HCT116 (cell line): ENCODE measurements at regions not wholly inside any gene's neighbourhood (a gene's known extent, or its start where the extent isn't known, plus 50 kb on each side); places are given as distances from the start of the nearest gene placed in this dataset.

Experiments used
- ATAC-seq: fragments of 200-7000 bp; cut with Tn5 transposase; 2 replicates; pipeline ENCODE4 v1.9.1; 2020; ENCODE audit warnings: mild to moderate bottlenecking, moderate library complexity
- BruUV-seq: library from RNA; stranded (reverse); fragments of 400-500 nt; replicated peaks from 2 replicates; lab custom pipeline; 2021; lab: Mats Ljungman, UMichigan
- CTCF ChIA-PET: fragments of 300-600 bp; sonication (Branson Sonifier 250); formaldehyde crosslinking; loops from one replicate; lab custom pipeline; 2021; ENCODE audit warnings: antibody characterized with exemption; lab: Charles Lee
- POLR2A ChIA-PET: fragments of 300-600, 350-600 bp; sonication (Branson Sonifier 250); formaldehyde crosslinking; loops from one replicate; lab custom pipeline; 2021; ENCODE audit warnings: antibody characterized with exemption; lab: Charles Lee
- RAD21 ChIA-PET, 2 experiments: fragments of 300-600 bp; sonication (Branson Sonifier 250); formaldehyde crosslinking; loops; one replicate each; lab custom pipeline; 2023; ENCODE audit warnings: low total read pairs in 2 of 2; ENCODE audit not compliant: uncharacterized antibody in 2 of 2, unreplicated experiment in 2 of 2, low non-redundant PET in 1 of 2; lab: Charles Lee
- DNase-seq: peaks from one replicate; pipeline ENCODE4 v3.0.0-alpha.2; 2010; ENCODE audit warnings: low read depth, low spot score
- H2AFZ ChIP-seq: fragments of 200-600 bp; shearing (Covaris generic), sonication (generic); 2 replicates; pipeline ENCODE4 v1.6.1; 2017; ENCODE audit warnings: low read depth, mixed run types, mixed read lengths, antibody characterized with exemption, low read length; ENCODE audit not compliant: poor library complexity, severe bottlenecking
- H3K27ac ChIP-seq: 2 replicates; pipeline ENCODE4 v1.5.1; 2012; ENCODE audit warnings: low read depth, low read length
- H3K27me3 ChIP-seq: fragments of 200-600 bp; sonication (generic); 2 replicates; pipeline ENCODE4 v1.6.1; 2016; ENCODE audit warnings: mixed run types, low read length, mixed read lengths; ENCODE audit not compliant: insufficient read depth
- H3K36me3 ChIP-seq, 2 experiments: fragments of 200-500 bp in 1 of 2; fragments of 200-600 bp in 1 of 2; sonication (Bioruptor generic) in 1 of 2; sonication (generic) in 1 of 2; 2 replicates each; pipeline versions ENCODE4 v1.5.1 to v1.6.1; 2014 to 2016; ENCODE audit warnings: low read length in 2 of 2, inconsistent platforms in 1 of 2, mixed read lengths in 1 of 2, mixed run types in 1 of 2; ENCODE audit not compliant: insufficient read depth in 2 of 2, control insufficient read depth in 1 of 2
- H3K4me1 ChIP-seq, 2 experiments: fragments of 200-600 bp in 1 of 2; sonication (generic) in 1 of 2; 2 replicates each; pipeline versions ENCODE4 v1.5.1 to v1.6.1; 2012 to 2017; ENCODE audit warnings: low read length in 2 of 2, inconsistent platforms in 1 of 2, mild to moderate bottlenecking in 1 of 2, mixed read lengths in 1 of 2, mixed run types in 1 of 2, moderate library complexity in 1 of 2; ENCODE audit not compliant: insufficient read depth in 2 of 2, control insufficient read depth in 1 of 2
- H3K4me2 ChIP-seq: fragments of 200-600 bp; sonication (generic); 2 replicates; pipeline ENCODE4 v1.6.1; 2017; ENCODE audit warnings: mixed run types, low read length, mixed read lengths
- H3K4me3 ChIP-seq, 2 experiments: fragments of 200-600 bp in 1 of 2; sonication (generic) in 1 of 2; replicated peaks in 1 of 2; 2 replicates each; pipeline ENCODE4 v1.5.1; 2011 to 2016; ENCODE audit warnings: low read length in 2 of 2, control low read depth in 1 of 2, low read depth in 1 of 2, mild to moderate bottlenecking in 1 of 2, mixed read lengths in 1 of 2, mixed run types in 1 of 2
- H3K79me2 ChIP-seq: fragments of 200-600 bp; sonication (generic); 2 replicates; pipeline ENCODE4 v1.6.1; 2017; ENCODE audit warnings: mild to moderate bottlenecking, mixed run types, low read length, moderate library complexity, mixed read lengths; ENCODE audit not compliant: insufficient read depth
- H3K9ac ChIP-seq: fragments of 200-600 bp; sonication (generic); 2 replicates; pipeline ENCODE4 v1.6.1; 2016; ENCODE audit warnings: low read length, mixed read lengths
- H3K9me2 ChIP-seq: fragments of 200-600 bp; sonication (generic), shearing (Covaris generic); 2 replicates; pipeline ENCODE4 v1.6.1; 2017; ENCODE audit warnings: mixed run types, mild to moderate bottlenecking, moderate library complexity; ENCODE audit not compliant: insufficient read depth
- H3K9me3 ChIP-seq, 2 experiments: fragments of 200-500 bp in 1 of 2; fragments of 200-600 bp in 1 of 2; sonication (Bioruptor generic) in 1 of 2; sonication (generic) in 1 of 2; 2 replicates each; pipeline ENCODE4 v1.6.1; 2014 to 2017; ENCODE audit warnings: low read length in 2 of 2, mixed read lengths in 2 of 2, inconsistent platforms in 1 of 2, low read depth in 1 of 2, mild to moderate bottlenecking in 1 of 2, mixed run types in 1 of 2, moderate library complexity in 1 of 2; ENCODE audit not compliant: control insufficient read depth in 1 of 2, insufficient read depth in 1 of 2
- H4K20me1 ChIP-seq: fragments of 200-600 bp; sonication (generic), shearing (Covaris generic); 2 replicates; pipeline ENCODE4 v1.6.1; 2017; ENCODE audit warnings: mixed run types, mild to moderate bottlenecking, moderate library complexity; ENCODE audit not compliant: insufficient read depth
- CBX3 ChIP-seq: IDR thresholded peaks from 2 replicates; pipeline ENCODE4 v1.6.1; 2012; ENCODE audit warnings: low read depth
- EGR1 ChIP-seq: IDR thresholded peaks from 2 replicates; pipeline ENCODE4 v1.6.1; 2012; ENCODE audit warnings: low read depth
- ELF1 ChIP-seq: IDR thresholded peaks from 2 replicates; pipeline ENCODE4 v1.6.1; 2012; ENCODE audit warnings: low read depth, borderline replicate concordance
- EZH2 ChIP-seq: fragments of 200-600 bp; sonication (generic); IDR thresholded peaks from 2 replicates; pipeline ENCODE4 v1.6.1; 2017; ENCODE audit warnings: antibody characterized with exemption, mixed run types
- EZH2phosphoT487 ChIP-seq: fragments of 200-600 bp; IDR thresholded peaks from 2 replicates; pipeline ENCODE4 v1.6.1; 2018; ENCODE audit warnings: antibody characterized with exemption, borderline replicate concordance
- FOSL1 ChIP-seq: IDR thresholded peaks from 2 replicates; pipeline ENCODE4 v1.6.1; 2012; ENCODE audit warnings: low read depth
- JUND ChIP-seq: IDR thresholded peaks from 2 replicates; pipeline ENCODE4 v1.6.1; 2012
- RAD21 ChIP-seq: IDR thresholded peaks from 2 replicates; pipeline ENCODE4 v1.6.1; 2012; ENCODE audit warnings: low read depth, mild to moderate bottlenecking
- SIN3A ChIP-seq: IDR thresholded peaks from 2 replicates; pipeline ENCODE4 v1.6.1; 2012; ENCODE audit warnings: low read depth
- ZFX ChIP-seq: fragments of 450-650 bp; IDR thresholded peaks from 2 replicates; pipeline ENCODE4 v1.6.1; 2017
- intact Hi-C: fragments of 100-400 bp; cut with micrococcal nuclease; formaldehyde crosslinking; loops from 2 replicates; pipeline ENCODE4 v1.10.0; 2022
- TF ChIP-seq, protein P1 (sequence below): IDR thresholded peaks from 2 replicates; pipeline ENCODE4 v1.6.1; 2012
- TF ChIP-seq, protein P2 (sequence below): IDR thresholded peaks from 2 replicates; pipeline ENCODE4 v1.6.1; 2012

DNA sequence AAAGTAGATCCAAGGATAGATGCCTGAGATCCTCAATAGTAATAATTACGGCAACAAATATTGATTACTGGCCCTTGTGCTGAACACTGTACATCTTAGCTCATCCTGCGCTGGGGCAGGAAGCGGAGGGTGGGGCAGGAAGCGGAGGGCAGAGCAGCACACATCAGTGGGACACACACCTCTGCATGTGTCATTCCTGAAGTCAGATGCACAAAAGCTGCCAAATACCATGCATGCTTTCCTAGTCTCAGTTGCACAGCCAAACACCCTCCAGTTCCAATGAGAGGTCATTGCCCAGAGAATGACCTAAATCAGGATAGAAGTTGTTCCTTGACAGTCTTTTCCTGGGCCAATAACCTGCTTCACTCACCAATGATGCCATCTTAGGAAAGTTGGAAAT is 74.4 kb upstream of the FOXC1 start:
- BruUV-seq, result no TSS peak
- H3K9me3 ChIP-seq, result no peaks in the 10 kb centered on the region
- H3K9ac ChIP-seq, result no peak overlapping the region
- no peaks in the 10 kb centered on the region for H3K9me2 ChIP-seq
- H3K27me3 ChIP-seq, result no peaks in the 10 kb centered on the region
- POLR2A ChIA-PET, result no interaction called here
- peak overlapping the region; percentile 22; the same call in 1 of the 2 replicates for H3K4me2 ChIP-seq
- intact Hi-C loops, result no loop called here
- no peak for DNase-seq
- H4K20me1 ChIP-seq, result no peaks in the 10 kb centered on the region
- H3K4me3 ChIP-seq, result no peak overlapping the region
- H2AFZ ChIP-seq, result no peak overlapping the region
- no peak overlapping the region for H3K27ac ChIP-seq
- CTCF ChIA-PET, result no interaction called here
- no peaks in the 10 kb centered on the region for H3K36me3 ChIP-seq
- no peaks in the 10 kb centered on the region for H3K79me2 ChIP-seq
- peaks cover 0 to 8% of the 10 kb centered on the region in 2 experiments; a peak in 2 of 4 replicates for H3K4me1 ChIP-seq
- TF ChIP-seq EGR1, result no peak
- no peak for TF ChIP-seq SIN3A
- TF ChIP-seq CBX3, result no peak
- no peak for TF ChIP-seq FOSL1
- TF ChIP-seq, protein P1, sequence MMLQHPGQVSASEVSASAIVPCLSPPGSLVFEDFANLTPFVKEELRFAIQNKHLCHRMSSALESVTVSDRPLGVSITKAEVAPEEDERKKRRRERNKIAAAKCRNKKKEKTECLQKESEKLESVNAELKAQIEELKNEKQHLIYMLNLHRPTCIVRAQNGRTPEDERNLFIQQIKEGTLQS, result no peak
- TF ChIP-seq EZH2phosphoT487, result no peak
- no peak for TF ChIP-seq EZH2
- TF ChIP-seq RAD21, result no peak
- TF ChIP-seq, protein P2, sequence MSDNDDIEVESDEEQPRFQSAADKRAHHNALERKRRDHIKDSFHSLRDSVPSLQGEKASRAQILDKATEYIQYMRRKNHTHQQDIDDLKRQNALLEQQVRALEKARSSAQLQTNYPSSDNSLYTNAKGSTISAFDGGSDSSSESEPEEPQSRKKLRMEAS, result no peak
- no peak for TF ChIP-seq ELF1
- no peak for TF ChIP-seq JUND
- no peak for TF ChIP-seq ZFX
- RAD21 ChIA-PET, result no interaction called here
- ATAC-seq, result peak; percentile 69; the same call in 1 of the 2 replicates
